ENCODE measurements at regions not wholly inside any gene's neighbourhood (a gene's known extent, or its start where the extent isn't known, plus 50 kb on each side); places are given as distances from the start of the nearest gene placed in this dataset.
"Not testable (repeated sequence)": the region's sequence is repeated elsewhere in the genome, so short reads cannot be mapped to it uniquely, and the experiment has no call there.

GRCh38 chr18:43760010-43760409, 482.7 kb upstream of the SYT4 start:
- no peak for ATAC-seq (ENCODE audit: poor library complexity)
- intact Hi-C loops (cut with DNase I), result no loop called here
- DNase-seq, result no peak

- peak; percentile 96 for ATAC-seq (ENCODE audit: poor library complexity)
- intact Hi-C loops (cut with DNase I), result no loop called here
- peak; percentile 43 for DNase-seq
Observed at GRCh38 chr18:43772907-43773306, 495.6 kb upstream of the SYT4 start.

- intact Hi-C loops (cut with DNase I), result no loop called here
- no peak for ATAC-seq (ENCODE audit: poor library complexity)
- DNase-seq, result no peak
Observed at GRCh38 chr18:43774497-43774896, 497.2 kb upstream of the SYT4 start.

GRCh38 chr18:43775591-43775990, 498.3 kb upstream of the SYT4 start:
- intact Hi-C loops (cut with DNase I), result no loop called here
- DNase-seq (no peak), ATAC-seq (ENCODE audit: poor library complexity) (no peak)

- ATAC-seq (ENCODE audit: poor library complexity), result no peak
- intact Hi-C loops (cut with DNase I), result no loop called here
- DNase-seq, result no peak
Observed at GRCh38 chr18:43776997-43777396, 499.7 kb upstream of the SYT4 start.

GRCh38 chr18:43777636-43778304, 500.5 kb upstream of the SYT4 start:
- intact Hi-C loops (cut with DNase I), result no loop called here

GRCh38 chr18:43780782-43781340, 503.6 kb upstream of the SYT4 start:
- intact Hi-C loops (cut with DNase I), result no loop called here
- DNase-seq, result no peak
- ATAC-seq (ENCODE audit: poor library complexity), result no peak

More at GRCh38 chr18:43777636-43778304, 500.5 kb upstream of the SYT4 start:
- no peak for ATAC-seq (ENCODE audit: poor library complexity)
- DNase-seq, result no peak

- DNase-seq, result no peak
- intact Hi-C loops (cut with DNase I), result no loop called here
- peak; percentile 83 for ATAC-seq (ENCODE audit: poor library complexity)
Observed at GRCh38 chr18:43785158-43785557, 507.9 kb upstream of the SYT4 start.

- ATAC-seq (ENCODE audit: poor library complexity), result no peak
- intact Hi-C loops (cut with DNase I), result no loop called here
Observed at GRCh38 chr18:43786893-43787292, 509.6 kb upstream of the SYT4 start.

GRCh38 chr18:43787721-43788120, 510.4 kb upstream of the SYT4 start:
- intact Hi-C loops (cut with DNase I); DNase-seq; ATAC-seq (ENCODE audit: poor library complexity): not testable (repeated sequence)

More at GRCh38 chr18:43786893-43787292, 509.6 kb upstream of the SYT4 start:
- no peak for DNase-seq

GRCh38 chr18:43789234-43790000, 512.1 kb upstream of the SYT4 start:
- DNase-seq (no peak), ATAC-seq (ENCODE audit: poor library complexity) (peak; percentile 65)
- intact Hi-C loops (cut with DNase I), result no loop called here

GRCh38 chr18:43793910-43794309, 516.6 kb upstream of the SYT4 start:
- ATAC-seq (ENCODE audit: poor library complexity) (peak; percentile 89), DNase-seq (no peak)
- intact Hi-C loops (cut with DNase I), result no loop called here

GRCh38 chr18:43794363-43794762, 517.1 kb upstream of the SYT4 start:
- DNase-seq (no peak), ATAC-seq (ENCODE audit: poor library complexity) (peak; percentile 92)
- intact Hi-C loops (cut with DNase I), result no loop called here

GRCh38 chr18:43797347-43797746, 520.1 kb upstream of the SYT4 start:
- ATAC-seq (ENCODE audit: poor library complexity) (no peak), DNase-seq (no peak)
- intact Hi-C loops (cut with DNase I), result no loop called here

GRCh38 chr18:43800584-43800983, 523.3 kb upstream of the SYT4 start:
- intact Hi-C loops (cut with DNase I), result no loop called here
- ATAC-seq (ENCODE audit: poor library complexity) (no peak), DNase-seq (no peak)

GRCh38 chr18:43805646-43806194, 528.4 kb upstream of the SYT4 start:
- intact Hi-C loops (cut with DNase I), result no loop called here
- DNase-seq, result no peak
- ATAC-seq (ENCODE audit: poor library complexity), result no peak

GRCh38 chr18:43812627-43813026, 535.3 kb upstream of the SYT4 start:
- ATAC-seq (ENCODE audit: poor library complexity) (no peak), DNase-seq (no peak)
- intact Hi-C loops (cut with DNase I), result no loop called here

GRCh38 chr18:43819397-43819796, 542.1 kb upstream of the SYT4 start:
- ATAC-seq (ENCODE audit: poor library complexity), result no peak
- intact Hi-C loops (cut with DNase I), result no loop called here
- no peak for DNase-seq

GRCh38 chr18:43819873-43820272, 542.6 kb upstream of the SYT4 start:
- ATAC-seq (ENCODE audit: poor library complexity) (no peak), DNase-seq (no peak)
- intact Hi-C loops (cut with DNase I), result no loop called here

- intact Hi-C loops (cut with DNase I), result no loop called here
- no peak for ATAC-seq (ENCODE audit: poor library complexity)
- no peak for DNase-seq
Observed at GRCh38 chr18:43825768-43826167, 548.5 kb upstream of the SYT4 start.

Measured in Right ventricle myocardium superior (tissue), 1 donor.